ENCODE measurements at regions not wholly inside any gene's neighbourhood (a gene's known extent, or its start where the extent isn't known, plus 50 kb on each side); places are given as distances from the start of the nearest gene placed in this dataset.
"Not testable (repeated sequence)": the region's sequence is repeated elsewhere in the genome, so short reads cannot be mapped to it uniquely, and the experiment has no call there.

- no peak for DNase-seq
Observed at GRCh38 chr11:34001557-34002064, 49.9 kb upstream of the CAPRIN1 start.

DNA sequence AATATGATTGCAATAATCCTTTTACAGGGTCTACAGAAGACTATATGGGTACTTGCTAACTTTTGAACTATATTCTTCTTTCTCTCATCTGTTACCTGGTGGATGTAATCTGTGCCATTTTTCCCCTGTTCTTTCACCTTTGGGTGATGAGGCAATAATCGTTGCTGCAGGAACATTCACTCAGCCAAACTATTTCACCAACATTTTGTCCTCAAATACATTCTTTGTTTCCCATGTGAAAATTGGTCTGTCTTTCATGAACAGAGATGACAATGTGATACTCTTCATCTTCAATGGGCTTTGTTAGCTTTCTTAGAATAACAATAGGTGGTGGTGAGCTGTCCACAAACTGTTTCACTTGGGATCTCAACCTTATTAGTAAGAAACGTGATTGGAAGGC lies 52.1 kb upstream of the CAPRIN1 start:
- no peak for DNase-seq

GRCh38 chr11:33997584-33998251 lies 53.8 kb upstream of the CAPRIN1 start:
- no peak for DNase-seq

DNA sequence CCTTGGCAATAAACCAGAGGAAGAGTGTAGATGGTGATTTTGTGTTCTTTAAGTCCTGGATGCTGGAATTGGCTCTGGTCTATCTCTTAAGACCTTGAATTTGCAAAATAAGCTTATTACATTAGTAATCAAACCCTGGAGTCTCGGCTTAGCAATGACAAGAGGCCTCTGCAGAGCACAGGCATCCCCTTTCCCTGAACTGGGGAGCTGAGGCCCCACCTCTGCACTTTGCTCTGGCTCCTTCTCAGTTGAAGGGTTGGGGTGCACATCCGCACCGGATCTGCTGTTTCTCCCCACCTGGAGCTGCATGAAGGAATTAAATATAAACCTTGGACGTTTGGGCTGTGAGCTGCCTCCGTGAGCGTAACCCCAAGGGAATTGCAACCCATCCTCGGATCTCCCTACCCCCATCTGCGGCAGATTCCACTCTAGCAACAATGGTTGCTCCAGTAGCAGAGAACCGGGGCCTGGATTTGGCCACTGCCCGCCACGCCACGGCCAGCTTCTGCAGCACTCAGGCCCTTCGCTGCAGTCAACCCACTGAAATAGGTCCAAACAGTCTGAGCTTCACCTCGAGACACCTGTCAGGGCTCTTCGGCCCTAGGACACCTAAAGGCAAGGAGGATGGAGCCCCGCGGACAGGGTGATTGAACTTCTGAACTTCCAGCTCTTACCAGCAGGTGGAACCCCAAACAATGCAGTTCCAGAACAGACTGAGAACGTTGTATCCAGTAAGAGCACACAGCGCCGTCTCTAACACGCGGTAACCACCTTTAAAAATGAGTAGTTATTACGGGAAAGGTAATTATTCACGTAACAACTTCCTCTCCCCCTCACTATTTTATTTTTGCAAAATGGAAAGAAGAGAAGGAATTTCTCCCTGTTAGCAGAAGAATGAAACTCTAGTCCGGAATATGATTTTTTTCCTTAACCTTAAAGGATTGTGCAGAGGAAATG lies 54.8 kb upstream of the CAPRIN1 start:
- peak; percentile 77 for DNase-seq

DNA sequence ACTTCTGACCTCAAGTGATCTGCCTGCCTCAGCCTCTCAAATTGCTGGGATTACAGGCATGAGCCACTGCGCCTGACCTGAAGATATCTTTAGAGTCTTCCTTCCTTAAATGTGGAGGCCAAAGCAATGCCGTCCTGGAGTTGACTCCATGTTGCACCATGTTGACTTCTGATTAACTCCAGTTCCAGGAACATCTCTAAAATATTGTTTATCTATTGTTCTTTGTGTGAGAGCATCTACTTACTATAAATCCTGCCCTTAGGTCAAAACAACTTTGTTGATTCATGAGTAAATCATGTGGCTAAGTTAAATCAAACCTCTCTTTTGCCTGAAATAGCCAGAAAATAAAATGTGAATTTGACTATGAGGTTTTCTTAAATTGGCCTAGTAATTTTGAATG lies 56.6 kb upstream of the CAPRIN1 start:
- no peak for DNase-seq

- not testable (repeated sequence) for DNase-seq
Observed at GRCh38 chr11:33991136-33991535, 60.4 kb upstream of the CAPRIN1 start.

- not testable (repeated sequence) for DNase-seq
Observed at GRCh38 chr11:33990131-33990530, 61.4 kb upstream of the CAPRIN1 start.

- DNase-seq: no peak
Observed at GRCh38 chr11:33989461-33989860, 62.1 kb upstream of the CAPRIN1 start.

GRCh38 chr11:33988586-33989370 lies 62.8 kb upstream of the CAPRIN1 start:
- DNase-seq: no peak

DNA sequence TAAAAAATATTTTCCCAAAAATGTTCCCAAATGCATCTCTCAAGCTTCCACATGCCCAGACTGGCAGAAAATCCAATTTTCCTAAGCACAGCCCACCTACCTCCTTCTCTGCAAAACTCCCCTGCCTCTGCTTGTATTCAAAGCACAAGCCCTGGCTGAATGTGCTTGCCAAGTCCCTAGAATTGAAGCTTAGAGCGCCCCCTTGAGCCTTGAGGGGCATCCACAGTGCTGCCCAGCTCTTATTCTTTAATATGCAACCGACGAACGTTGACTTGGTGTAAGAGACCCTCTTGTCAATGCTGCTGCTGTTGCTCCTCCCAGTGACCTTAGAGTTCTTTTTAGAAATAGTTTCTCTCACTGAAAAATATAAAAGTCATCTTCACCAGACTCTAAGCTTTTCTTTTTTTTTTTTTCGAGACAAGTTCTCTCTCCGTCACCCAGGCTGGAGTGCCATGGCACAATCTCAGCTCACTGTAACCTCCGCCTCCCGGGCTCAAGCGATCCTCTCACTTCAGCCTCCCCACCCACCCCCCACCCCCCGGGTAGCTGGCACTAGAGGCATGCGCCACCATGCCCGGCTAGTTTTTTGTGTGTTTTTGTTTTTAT lies 63.5 kb upstream of the CAPRIN1 start:
- DNase-seq: peak; percentile 87

GRCh38 chr11:33987545-33987944 lies 64.0 kb upstream of the CAPRIN1 start:
- DNase-seq: no peak

DNA sequence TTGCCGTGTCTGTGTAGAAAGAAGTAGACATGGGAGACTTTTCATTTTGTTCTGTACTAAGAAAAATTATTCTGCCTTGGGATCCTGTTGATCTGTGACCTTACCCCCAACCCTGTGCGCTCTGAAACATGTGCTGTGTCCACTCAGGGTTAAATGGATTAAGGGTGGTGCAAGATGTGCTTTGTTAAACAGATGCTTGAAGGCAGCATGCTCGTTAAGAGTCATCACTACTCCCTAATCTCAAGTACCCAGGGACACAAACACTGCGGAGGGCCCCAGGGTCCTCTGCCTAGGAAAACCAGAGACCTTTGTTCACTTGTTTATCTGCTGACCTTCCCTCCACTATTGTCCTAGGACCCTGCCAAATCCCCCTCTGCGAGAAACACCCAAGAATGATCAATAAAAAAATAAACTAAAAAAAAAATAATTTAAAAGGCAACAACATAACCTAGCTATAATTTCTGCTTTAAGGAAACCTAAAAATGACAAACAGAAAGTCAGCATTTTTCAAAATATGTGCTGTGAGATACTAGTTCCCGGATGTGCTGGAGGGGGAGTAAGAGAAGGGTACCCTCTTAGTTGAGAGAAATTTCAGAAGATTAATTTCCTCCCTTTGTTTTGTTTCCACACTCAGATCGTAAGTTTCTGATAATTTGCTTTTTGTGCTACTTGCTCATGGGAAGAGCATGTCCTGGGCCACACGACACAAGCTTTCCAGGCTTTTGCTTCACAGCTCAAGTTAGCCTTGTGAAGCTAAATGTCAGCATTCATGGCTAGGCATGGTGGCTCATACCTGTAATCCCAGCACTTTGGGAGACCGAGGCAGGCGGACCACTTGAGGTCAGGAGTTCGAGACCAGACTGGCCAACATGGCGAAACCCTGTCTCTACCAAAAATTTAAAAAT lies 64.7 kb upstream of the CAPRIN1 start:
- DNase-seq: not testable (repeated sequence)

DNA sequence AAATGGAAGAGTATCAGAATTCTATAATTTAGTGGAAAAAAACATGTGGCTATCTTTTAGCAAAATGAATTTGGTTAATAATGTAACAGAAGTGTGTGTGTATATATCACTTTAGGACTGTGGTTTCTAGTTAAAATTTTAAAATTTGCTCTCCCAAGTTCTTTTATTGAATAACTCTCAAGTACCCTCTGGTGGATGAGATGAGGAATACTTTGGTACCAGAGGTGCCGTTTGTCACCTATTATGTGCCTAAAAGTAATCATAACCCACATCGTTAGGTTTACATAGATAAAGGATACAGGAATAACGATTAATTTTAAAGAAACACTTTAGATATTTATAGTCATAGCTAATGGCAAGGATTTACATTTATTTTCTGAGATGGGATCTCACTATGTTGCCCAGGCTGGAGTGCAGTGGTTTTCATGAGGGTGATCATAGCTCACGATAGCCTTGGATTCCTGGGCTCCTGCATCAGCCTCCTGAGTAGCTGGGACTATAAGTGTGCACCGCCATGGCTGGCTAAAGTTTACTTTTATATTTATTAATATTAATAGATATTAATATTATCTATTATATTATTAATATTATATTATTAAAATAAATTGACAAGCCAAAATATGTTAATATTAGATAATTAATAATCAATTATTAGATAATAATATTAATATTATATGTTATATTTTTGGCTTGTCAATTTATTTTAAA lies 66.7 kb upstream of the CAPRIN1 start:
- DNase-seq: no peak

DNA sequence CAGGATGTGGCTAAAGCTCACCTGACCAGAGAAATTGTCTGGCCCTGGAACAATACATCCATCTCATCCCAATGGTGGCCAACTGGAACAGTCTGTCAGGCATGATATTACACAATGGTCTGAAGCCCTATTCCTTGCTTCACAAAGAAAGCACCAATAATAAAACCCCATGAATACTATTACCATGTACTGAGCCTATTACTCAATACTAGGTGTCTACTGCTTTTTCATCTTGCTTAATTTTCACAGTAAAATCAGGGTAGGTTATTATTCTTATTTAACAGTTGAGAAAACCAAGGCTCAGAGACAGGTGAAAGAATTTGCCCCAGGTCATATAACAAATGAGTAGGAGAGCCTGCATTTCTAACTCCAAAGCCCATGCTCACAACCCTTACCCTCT lies 68.9 kb upstream of the CAPRIN1 start:
- no peak for DNase-seq

DNA sequence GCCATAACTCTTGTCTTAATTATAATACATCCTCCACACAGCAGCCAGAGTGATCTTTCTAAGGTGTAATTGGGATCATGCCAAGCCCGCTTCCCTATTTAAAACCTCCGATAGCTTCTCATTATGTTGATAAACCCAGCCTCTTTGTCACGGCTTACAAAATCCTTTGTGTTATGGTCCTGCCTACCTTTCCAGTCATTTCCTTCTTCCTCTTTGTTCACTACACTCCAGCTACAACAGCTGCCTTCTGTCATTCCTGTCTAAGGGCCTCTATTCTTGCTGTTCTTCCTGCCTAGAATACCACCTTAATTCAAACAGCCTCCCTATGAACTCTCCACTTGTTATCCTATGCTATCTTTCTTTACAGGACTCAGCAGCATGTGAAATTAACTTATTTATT lies 70.6 kb upstream of the CAPRIN1 start:
- DNase-seq: peak; percentile 70

GRCh38 chr11:33978376-33978775 lies 73.2 kb upstream of the CAPRIN1 start:
- no peak for DNase-seq

GRCh38 chr11:33977676-33978075 lies 73.9 kb upstream of the CAPRIN1 start:
- DNase-seq: no peak

GRCh38 chr11:33976495-33977199 lies 74.9 kb upstream of the CAPRIN1 start:
- DNase-seq: no peak

GRCh38 chr11:33974804-33975203 lies 76.7 kb upstream of the CAPRIN1 start:
- no peak for DNase-seq

- DNase-seq: not testable (repeated sequence)
Observed at GRCh38 chr11:33971530-33971929, 79.7 kb upstream of the LMO2 start.

All from NCI-H1092 treated with DMSO at 0.1 percent for 48 hours (cell line).